ENCODE measurements at regions not wholly inside any gene's neighbourhood (a gene's known extent, or its start where the extent isn't known, plus 50 kb on each side); places are given as distances from the start of the nearest gene placed in this dataset.

DNA sequence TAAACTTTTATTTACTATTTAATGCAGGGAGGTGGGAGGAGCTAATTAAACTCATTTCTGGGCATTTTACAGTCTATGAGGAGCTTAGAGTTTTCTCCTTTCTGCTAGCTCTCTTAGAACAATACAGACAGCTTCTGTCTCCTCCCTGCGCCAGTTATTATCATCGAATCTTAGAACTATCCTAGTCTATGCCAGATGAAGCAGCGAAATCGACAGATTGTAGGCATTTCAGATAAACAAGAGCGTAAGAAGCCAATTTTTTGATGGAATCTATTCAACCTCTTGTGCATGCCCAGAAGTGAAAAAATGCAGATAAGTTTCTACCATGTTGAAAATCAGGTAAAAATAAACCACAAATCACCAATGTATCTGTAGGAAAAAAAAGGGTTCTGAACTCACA lies 297.1 kb downstream of the KLF12 start:
- no peak for TF ChIP-seq EZH2 (IDR thresholded peaks at IDR 0.05)
- TF ChIP-seq POLR2AphosphoS5 (IDR thresholded peaks at IDR 0.05; ENCODE audit: borderline replicate concordance, low read depth, low read length): no peak

Measured in SK-N-MC (cell line).